CD4-positive, alpha-beta T cell treated with Interleukin-4 for 1 hour (primary cell): ENCODE measurements at regions not wholly inside any gene's neighbourhood (a gene's known extent, or its start where the extent isn't known, plus 50 kb on each side); places are given as distances from the start of the nearest gene placed in this dataset.

ENCODE experiments used
- DNase-seq, 2 donors: peaks; one replicate each; pipeline ENCODE4 v3.0.0-alpha.2; 2020 to 2022

GRCh38 chr12:4223273-4223845 lies 50.2 kb upstream of the CCND2 start:
- DNase-seq = no peak

DNA sequence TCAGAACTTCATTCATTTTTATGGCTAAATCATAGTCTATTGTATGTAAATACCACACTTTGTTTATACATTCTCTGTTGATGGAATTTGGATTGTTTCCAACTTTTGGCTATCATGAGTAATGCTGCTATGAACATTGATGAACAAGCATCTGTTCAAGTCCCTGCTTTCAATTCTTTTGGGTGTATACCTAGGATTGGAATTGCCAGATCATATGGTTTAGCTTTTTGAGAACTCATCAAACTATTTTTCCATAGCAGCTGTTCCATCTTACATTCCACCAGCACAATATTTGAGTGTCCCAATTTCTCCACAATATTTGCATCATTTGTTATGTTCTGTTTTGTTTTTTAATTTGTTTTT lies 52.3 kb upstream of the CCND2 start:
- no peak for DNase-seq

GRCh38 chr12:4220536-4221257 lies 52.9 kb upstream of the CCND2 start:
- DNase-seq = no peak

DNA sequence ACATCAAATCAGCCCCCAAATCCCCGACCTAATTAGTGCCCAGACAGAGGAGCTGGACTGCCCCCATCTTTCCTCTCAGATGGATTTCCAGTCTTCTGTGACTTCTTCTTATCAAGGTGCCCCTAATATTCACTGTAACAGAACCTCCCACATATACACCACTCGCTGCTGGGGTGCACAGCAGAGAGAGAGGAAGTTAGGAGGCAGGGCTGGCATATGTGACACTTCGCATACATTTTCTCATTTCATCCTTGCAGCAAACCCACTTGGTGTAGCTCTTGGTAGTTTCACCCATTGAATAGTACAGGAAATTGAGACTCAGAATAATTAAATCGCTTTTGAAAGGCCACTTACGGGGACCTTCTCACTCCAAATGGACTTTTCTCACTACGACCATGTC lies 56.5 kb upstream of the CCND2 start:
- peak in 1 of 2 donors; percentile 16 for DNase-seq

GRCh38 chr12:4216187-4216927 lies 57.2 kb upstream of the CCND2 start:
- DNase-seq = no peak

GRCh38 chr12:4215229-4216186 lies 58.1 kb upstream of the CCND2 start:
- peak; percentile 46 to 80 for DNase-seq

GRCh38 chr12:4214877-4215228 lies 58.7 kb upstream of the CCND2 start:
- no peak for DNase-seq

GRCh38 chr12:4213471-4213870 lies 60.1 kb upstream of the CCND2 start:
- DNase-seq = no peak

DNA sequence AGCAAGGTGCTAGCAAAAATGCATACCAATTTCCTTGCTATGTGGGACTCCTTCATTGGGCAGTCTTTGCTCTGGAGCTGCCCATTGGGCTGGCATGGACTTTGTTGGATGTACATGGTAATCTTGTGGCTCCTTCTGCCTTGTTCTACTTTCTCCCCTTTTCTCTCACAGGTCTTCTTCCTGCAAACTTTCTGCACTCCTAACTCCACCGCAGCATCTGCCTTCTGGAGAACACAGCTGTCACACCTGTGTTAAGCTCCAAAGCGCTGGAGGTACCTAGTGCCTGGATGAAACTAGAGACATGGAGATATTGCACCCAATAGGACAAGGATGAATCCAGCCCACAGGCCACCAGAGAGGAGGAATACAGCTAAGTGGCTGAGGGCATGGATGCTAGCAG lies 60.7 kb upstream of the CCND2 start:
- no peak for DNase-seq

GRCh38 chr12:4211372-4211771 lies 62.2 kb upstream of the CCND2 start:
- no peak for DNase-seq

DNA sequence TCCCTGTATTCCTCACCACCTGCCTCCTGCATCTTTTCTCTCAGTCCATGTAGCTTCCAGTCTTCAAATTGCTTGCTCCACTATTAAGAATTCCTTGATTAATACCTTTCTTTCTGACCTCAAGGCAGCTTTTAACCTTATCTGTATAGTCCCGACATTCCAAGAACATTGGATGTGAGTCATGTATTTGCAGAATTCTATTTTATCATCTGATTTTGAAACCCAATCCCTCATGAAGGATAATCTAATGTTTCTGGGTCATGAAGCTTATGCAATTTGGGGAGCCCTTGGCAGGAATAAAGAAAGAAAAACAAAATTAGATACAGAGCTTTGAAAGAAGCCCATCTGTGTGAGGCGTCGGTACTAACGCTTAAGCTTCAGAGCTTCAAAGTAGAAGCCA lies 63.4 kb upstream of the CCND2 start:
- DNase-seq = no peak

- no peak for DNase-seq
These were observed 67.1 kb upstream of the CCND2 start for GRCh38 chr12:4206470-4206869.

- DNase-seq = no peak
These were observed 69.7 kb upstream of the CCND2 start for GRCh38 chr12:4203772-4204376.

GRCh38 chr12:4202918-4203317 lies 70.6 kb upstream of the CCND2 start:
- DNase-seq = no peak

GRCh38 chr12:4202487-4202886 lies 71.1 kb upstream of the CCND2 start:
- no peak for DNase-seq

- peak in 1 of 2 donors; percentile 20 for DNase-seq
These were observed 72.0 kb upstream of the CCND2 start for GRCh38 chr12:4201333-4202100.

- DNase-seq = no peak
These were observed 75.4 kb upstream of the CCND2 start for GRCh38 chr12:4197922-4198763.

GRCh38 chr12:4196805-4197420 lies 76.6 kb upstream of the CCND2 start:
- DNase-seq = no peak

- no peak for DNase-seq
These were observed 78.9 kb upstream of the CCND2 start for GRCh38 chr12:4194668-4195067.

DNA sequence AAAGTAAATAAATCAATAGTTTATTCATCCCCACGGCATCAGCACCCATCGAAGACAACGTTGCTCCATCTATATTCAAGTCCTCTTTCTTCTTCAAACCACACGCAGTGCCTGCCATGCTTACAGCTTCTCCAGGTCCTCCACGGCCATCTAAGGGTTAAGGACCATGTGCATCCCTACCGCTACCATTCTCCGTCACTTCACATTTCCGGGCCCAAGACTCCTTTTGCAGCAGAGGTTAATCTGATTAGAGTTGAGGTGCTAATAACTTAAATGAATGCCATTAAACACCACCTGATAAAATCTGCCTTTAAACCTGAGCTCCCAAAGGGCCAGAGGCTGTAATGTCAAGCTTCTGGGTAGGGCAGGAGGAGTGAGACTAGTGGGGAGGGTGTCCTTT lies 79.7 kb upstream of the CCND2 start:
- no peak for DNase-seq

GRCh38 chr12:4191642-4192041 lies 81.9 kb upstream of the CCND2 start:
- DNase-seq = no peak
